ENCODE measurements at regions not wholly inside any gene's neighbourhood (a gene's known extent, or its start where the extent isn't known, plus 50 kb on each side); places are given as distances from the start of the nearest gene placed in this dataset.

GRCh38 chr2:61721382-61721781 is 132.5 kb downstream of the FAM161A start:
- no peak for DNase-seq

GRCh38 chr2:61720911-61721310 is 132.9 kb downstream of the FAM161A start:
- no peak for DNase-seq

- DNase-seq = no peak
These were observed 134.9 kb downstream of the FAM161A start for GRCh38 chr2:61718965-61719364.

- no peak for DNase-seq
These were observed 138.4 kb downstream of the FAM161A start for GRCh38 chr2:61715506-61715905.

GRCh38 chr2:61714210-61714609 is 139.7 kb downstream of the FAM161A start:
- DNase-seq = no peak

GRCh38 chr2:61713457-61713856 is 140.4 kb downstream of the FAM161A start:
- DNase-seq = no peak

GRCh38 chr2:61712060-61712459 is 141.8 kb downstream of the FAM161A start:
- DNase-seq = no peak

GRCh38 chr2:61710711-61711110 is 143.1 kb downstream of the FAM161A start:
- no peak for DNase-seq

- no peak for DNase-seq
These were observed 145.6 kb downstream of the FAM161A start for GRCh38 chr2:61707984-61708852.

GRCh38 chr2:61705625-61706024 is 148.2 kb downstream of the FAM161A start:
- DNase-seq = no peak

- no peak for DNase-seq
These were observed 149.5 kb downstream of the FAM161A start for GRCh38 chr2:61704364-61704763.

- DNase-seq = no peak
These were observed 151.8 kb downstream of the FAM161A start for GRCh38 chr2:61702088-61702467.

GRCh38 chr2:61700464-61700863 is 153.4 kb downstream of the FAM161A start:
- no peak for DNase-seq

GRCh38 chr2:61694312-61695274 is 156.4 kb upstream of the XPO1 start:
- peak; percentile 58 to 79 for DNase-seq

GRCh38 chr2:61693744-61694143 is 155.6 kb upstream of the XPO1 start:
- no peak for DNase-seq

- DNase-seq = no peak
These were observed 152.0 kb upstream of the XPO1 start for GRCh38 chr2:61690078-61690596.

- DNase-seq = no peak
These were observed 151.4 kb upstream of the XPO1 start for GRCh38 chr2:61689568-61689967.

- no peak for DNase-seq
These were observed 150.5 kb upstream of the XPO1 start for GRCh38 chr2:61688369-61689334.

GRCh38 chr2:61679096-61679495 is 140.9 kb upstream of the XPO1 start:
- DNase-seq = no peak

GRCh38 chr2:61677942-61678341 is 139.8 kb upstream of the XPO1 start:
- no peak for DNase-seq

- no peak for DNase-seq
These were observed 139.2 kb upstream of the XPO1 start for GRCh38 chr2:61677306-61677705.

- no peak for DNase-seq
These were observed 137.0 kb upstream of the XPO1 start for GRCh38 chr2:61675204-61675603.
